DND-41 (cell line): ENCODE measurements at regions not wholly inside any gene's neighbourhood (a gene's known extent, or its start where the extent isn't known, plus 50 kb on each side); places are given as distances from the start of the nearest gene placed in this dataset.

Source experiments
- ATAC-seq: fragments of 200-7000 bp; cut with Tn5 transposase; 3 replicates; pipeline ENCODE4 v1.9.1; 2021; ENCODE audit warnings: low read depth; ENCODE audit not compliant: insufficient read depth
- DNase-seq: peaks from one replicate; pipeline ENCODE4 v3.0.0-alpha.2; 2020
- H2AFZ ChIP-seq: 2 replicates; pipeline ENCODE4 v1.6.0; 2012; ENCODE audit warnings: low read depth, low read length
- H3K27ac ChIP-seq: 2 replicates; pipeline ENCODE4 v1.5.1; 2012; ENCODE audit warnings: low read length, inconsistent platforms
- H3K27me3 ChIP-seq: fragments of 200-600 bp; sonication (generic); 2 replicates; pipeline ENCODE4 v1.6.0; 2012; ENCODE audit warnings: low read length, mild to moderate bottlenecking, inconsistent platforms; ENCODE audit not compliant: insufficient read depth, poor library complexity
- H3K36me3 ChIP-seq: 2 replicates; pipeline ENCODE4 v1.5.1; 2012; ENCODE audit warnings: low read length, inconsistent platforms; ENCODE audit not compliant: insufficient read depth
- H3K4me1 ChIP-seq: 2 replicates; pipeline ENCODE4 v1.5.1; 2012; ENCODE audit warnings: mild to moderate bottlenecking, low read length; ENCODE audit not compliant: insufficient read depth
- H3K4me2 ChIP-seq: 2 replicates; pipeline ENCODE4 v1.6.0; 2012; ENCODE audit warnings: mild to moderate bottlenecking, moderate library complexity, low read length, inconsistent platforms; ENCODE audit not compliant: insufficient read depth
- H3K4me3 ChIP-seq, 2 experiments: fragments of 200-600 bp in 1 of 2; shearing (Covaris generic) in 1 of 2; 2 replicates each; pipeline ENCODE4 v1.5.1; 2012 to 2016; ENCODE audit warnings: inconsistent platforms in 2 of 2, low read length in 2 of 2, mild to moderate bottlenecking in 2 of 2, low read depth in 1 of 2, moderate library complexity in 1 of 2
- H3K79me2 ChIP-seq: 2 replicates; pipeline ENCODE4 v1.6.0; 2012; ENCODE audit warnings: low read length, inconsistent platforms; ENCODE audit not compliant: insufficient read depth
- H3K9ac ChIP-seq: 2 replicates; pipeline ENCODE4 v1.6.0; 2012; ENCODE audit warnings: low read depth, mild to moderate bottlenecking, inconsistent platforms, low read length, moderate library complexity
- H3K9me3 ChIP-seq: 2 replicates; pipeline ENCODE4 v1.5.1; 2012; ENCODE audit warnings: low read length, moderate library complexity, mild to moderate bottlenecking, inconsistent platforms; ENCODE audit not compliant: insufficient read depth, severe bottlenecking
- H4K20me1 ChIP-seq: 2 replicates; pipeline ENCODE4 v1.6.0; 2012; ENCODE audit warnings: low read length; ENCODE audit not compliant: insufficient read depth
- CTCF ChIP-seq: IDR thresholded peaks from 2 replicates; pipeline ENCODE4 v1.5.1; 2012; ENCODE audit warnings: borderline replicate concordance, low read length, moderate library complexity, mild to moderate bottlenecking; ENCODE audit not compliant: poor library complexity, severe bottlenecking; ENCODE audit errors: extremely low read depth
- EZH2 ChIP-seq: IDR thresholded peaks from 3 replicates; pipeline ENCODE4 v1.6.1; 2012; ENCODE audit warnings: borderline replicate concordance, low read depth, mild to moderate bottlenecking, moderate library complexity, low read length, inconsistent platforms; ENCODE audit not compliant: severe bottlenecking

DNA sequence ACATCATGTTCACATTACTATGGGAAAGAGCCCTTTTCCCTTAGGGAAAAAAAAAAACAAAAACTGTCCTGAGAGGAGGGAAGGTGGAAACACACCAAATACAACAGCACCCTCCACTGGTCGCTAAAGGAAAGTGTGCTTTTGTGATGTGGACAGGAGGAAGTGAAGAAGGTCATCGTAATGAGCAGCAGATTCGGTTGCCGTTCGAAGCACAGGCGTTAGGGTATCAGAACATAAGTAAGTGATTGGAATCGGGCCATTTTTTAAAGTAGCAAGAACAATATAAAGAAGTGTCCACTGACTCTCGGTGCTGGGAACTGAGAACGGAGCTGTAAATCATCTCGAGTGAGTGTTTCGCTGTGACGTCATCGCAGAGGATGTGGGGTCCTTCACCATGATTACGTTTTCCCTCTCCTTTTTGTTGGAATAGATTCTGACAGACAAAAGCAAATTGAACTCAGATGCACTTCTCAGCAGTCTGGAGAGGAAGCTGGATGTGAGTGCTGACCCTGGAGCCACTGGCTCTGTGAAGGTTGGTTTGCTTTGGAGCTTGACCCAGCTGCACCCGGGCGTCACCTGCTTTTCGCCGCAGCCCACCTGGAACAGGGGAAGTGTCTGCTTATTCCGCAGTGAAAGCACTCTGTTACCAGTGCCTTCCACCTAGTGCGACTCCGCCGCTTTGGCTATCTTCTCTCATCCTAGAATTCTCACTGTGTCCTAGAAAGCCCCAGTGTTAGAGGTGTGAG is 203.6 kb upstream of the GMDS start:
- Histone ChIP-seq H3K27me3 (no peaks in the 10 kb centered on the region), H3K9ac (no peak overlapping the region), H2AFZ (no peak overlapping the region), H3K4me3 (no peak overlapping the region), H3K9me3 (no peaks in the 10 kb centered on the region), H4K20me1 (no peaks in the 10 kb centered on the region), H3K36me3 (no peaks in the 10 kb centered on the region), H3K27ac (no peak overlapping the region), H3K79me2 (no peaks in the 10 kb centered on the region), H3K4me1 (no peaks in the 10 kb centered on the region), H3K4me2 (no peak overlapping the region)
- TF ChIP-seq EZH2 = no peak
- TF ChIP-seq CTCF = peak; percentile 77
- ATAC-seq (no peak), DNase-seq (peak; percentile 12)

DNA sequence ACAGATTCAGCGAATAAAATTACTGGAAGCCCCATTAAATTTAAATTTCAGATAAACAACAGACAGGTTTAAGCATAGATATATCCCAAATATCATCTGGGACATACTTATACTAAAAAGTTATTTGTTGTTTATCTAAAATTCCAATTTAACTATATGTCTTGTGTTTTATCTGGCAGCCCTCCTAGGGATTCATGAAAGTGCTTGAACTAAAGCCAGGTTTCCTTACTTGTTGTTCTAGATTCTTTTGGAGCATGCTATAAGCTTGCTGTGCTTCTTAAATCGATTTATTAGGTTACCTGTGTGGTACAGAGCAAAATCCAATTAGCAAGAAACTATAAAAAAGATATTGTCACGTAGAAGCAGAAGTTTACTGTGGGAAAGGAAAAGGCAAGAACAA is 202.5 kb upstream of the GMDS start:
- Histone ChIP-seq H3K9me3 (no peaks in the 10 kb centered on the region), H3K79me2 (no peaks in the 10 kb centered on the region), H3K27ac (no peak overlapping the region), H3K27me3 (no peaks in the 10 kb centered on the region), H3K9ac (no peak overlapping the region), H3K36me3 (no peaks in the 10 kb centered on the region), H4K20me1 (no peaks in the 10 kb centered on the region), H2AFZ (no peak overlapping the region), H3K4me3 (no peak overlapping the region), H3K4me2 (no peak overlapping the region), H3K4me1 (no peaks in the 10 kb centered on the region)
- DNase-seq (no peak), ATAC-seq (no peak)
- TF ChIP-seq CTCF (no peak), EZH2 (no peak)

GRCh38 chr6:2447318-2447920 is 202.0 kb upstream of the GMDS start:
- no peaks in the 10 kb centered on the region for H3K4me1 ChIP-seq
- no peak overlapping the region for H3K27ac ChIP-seq
- TF ChIP-seq EZH2 (no peak), CTCF (no peak)
- ATAC-seq (no peak), DNase-seq (no peak)
- H3K79me2 ChIP-seq = no peaks in the 10 kb centered on the region
- H3K27me3 ChIP-seq = no peaks in the 10 kb centered on the region
- H3K36me3 ChIP-seq = no peaks in the 10 kb centered on the region
- H3K9ac ChIP-seq = no peak overlapping the region
- no peak overlapping the region for H3K4me3 ChIP-seq
- no peak overlapping the region for H3K4me2 ChIP-seq
- H3K9me3 ChIP-seq = no peaks in the 10 kb centered on the region
- H4K20me1 ChIP-seq = no peaks in the 10 kb centered on the region
- no peak overlapping the region for H2AFZ ChIP-seq
